ENCODE measurements at regions not wholly inside any gene's neighbourhood (a gene's known extent, or its start where the extent isn't known, plus 50 kb on each side); places are given as distances from the start of the nearest gene placed in this dataset.

DNA sequence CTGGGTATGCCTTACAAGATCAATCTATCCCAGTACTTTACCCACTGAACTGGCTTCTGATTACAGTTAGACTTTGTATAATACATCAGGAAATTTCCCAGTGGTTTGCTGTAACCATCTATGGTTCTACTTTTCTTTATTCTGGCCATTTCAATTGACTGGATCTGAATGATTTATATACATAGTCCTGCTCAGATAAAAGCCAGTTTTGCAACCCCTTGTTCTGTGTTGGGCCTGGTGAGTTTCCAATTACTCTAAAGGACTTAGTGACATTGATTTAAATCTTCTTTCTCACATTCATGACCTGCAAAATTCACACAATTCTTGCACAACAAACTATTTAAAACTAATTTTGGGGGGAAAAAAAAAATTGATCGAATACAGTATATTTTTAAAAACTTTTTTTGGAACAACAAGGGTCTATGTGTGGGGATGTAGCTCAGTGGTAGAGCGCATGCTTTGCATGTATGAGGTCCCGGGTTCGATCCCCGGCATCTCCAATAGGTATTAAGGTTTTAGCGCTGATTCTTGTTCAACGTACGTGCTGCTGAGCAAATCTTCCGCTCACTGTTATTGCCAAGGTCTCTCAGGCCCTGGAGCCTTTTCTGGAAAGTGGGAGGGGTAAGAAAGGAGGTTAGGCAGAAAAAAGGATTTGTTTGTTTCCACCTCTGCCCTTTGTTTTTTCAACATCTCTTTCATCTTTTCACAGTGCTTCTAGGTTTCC is 117.5 kb downstream of the GPX5 start:
- TF ChIP-seq, protein P1, sequence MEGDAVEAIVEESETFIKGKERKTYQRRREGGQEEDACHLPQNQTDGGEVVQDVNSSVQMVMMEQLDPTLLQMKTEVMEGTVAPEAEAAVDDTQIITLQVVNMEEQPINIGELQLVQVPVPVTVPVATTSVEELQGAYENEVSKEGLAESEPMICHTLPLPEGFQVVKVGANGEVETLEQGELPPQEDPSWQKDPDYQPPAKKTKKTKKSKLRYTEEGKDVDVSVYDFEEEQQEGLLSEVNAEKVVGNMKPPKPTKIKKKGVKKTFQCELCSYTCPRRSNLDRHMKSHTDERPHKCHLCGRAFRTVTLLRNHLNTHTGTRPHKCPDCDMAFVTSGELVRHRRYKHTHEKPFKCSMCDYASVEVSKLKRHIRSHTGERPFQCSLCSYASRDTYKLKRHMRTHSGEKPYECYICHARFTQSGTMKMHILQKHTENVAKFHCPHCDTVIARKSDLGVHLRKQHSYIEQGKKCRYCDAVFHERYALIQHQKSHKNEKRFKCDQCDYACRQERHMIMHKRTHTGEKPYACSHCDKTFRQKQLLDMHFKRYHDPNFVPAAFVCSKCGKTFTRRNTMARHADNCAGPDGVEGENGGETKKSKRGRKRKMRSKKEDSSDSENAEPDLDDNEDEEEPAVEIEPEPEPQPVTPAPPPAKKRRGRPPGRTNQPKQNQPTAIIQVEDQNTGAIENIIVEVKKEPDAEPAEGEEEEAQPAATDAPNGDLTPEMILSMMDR (IDR thresholded peaks at IDR 0.05), result no peak
- TF ChIP-seq, protein P2, sequence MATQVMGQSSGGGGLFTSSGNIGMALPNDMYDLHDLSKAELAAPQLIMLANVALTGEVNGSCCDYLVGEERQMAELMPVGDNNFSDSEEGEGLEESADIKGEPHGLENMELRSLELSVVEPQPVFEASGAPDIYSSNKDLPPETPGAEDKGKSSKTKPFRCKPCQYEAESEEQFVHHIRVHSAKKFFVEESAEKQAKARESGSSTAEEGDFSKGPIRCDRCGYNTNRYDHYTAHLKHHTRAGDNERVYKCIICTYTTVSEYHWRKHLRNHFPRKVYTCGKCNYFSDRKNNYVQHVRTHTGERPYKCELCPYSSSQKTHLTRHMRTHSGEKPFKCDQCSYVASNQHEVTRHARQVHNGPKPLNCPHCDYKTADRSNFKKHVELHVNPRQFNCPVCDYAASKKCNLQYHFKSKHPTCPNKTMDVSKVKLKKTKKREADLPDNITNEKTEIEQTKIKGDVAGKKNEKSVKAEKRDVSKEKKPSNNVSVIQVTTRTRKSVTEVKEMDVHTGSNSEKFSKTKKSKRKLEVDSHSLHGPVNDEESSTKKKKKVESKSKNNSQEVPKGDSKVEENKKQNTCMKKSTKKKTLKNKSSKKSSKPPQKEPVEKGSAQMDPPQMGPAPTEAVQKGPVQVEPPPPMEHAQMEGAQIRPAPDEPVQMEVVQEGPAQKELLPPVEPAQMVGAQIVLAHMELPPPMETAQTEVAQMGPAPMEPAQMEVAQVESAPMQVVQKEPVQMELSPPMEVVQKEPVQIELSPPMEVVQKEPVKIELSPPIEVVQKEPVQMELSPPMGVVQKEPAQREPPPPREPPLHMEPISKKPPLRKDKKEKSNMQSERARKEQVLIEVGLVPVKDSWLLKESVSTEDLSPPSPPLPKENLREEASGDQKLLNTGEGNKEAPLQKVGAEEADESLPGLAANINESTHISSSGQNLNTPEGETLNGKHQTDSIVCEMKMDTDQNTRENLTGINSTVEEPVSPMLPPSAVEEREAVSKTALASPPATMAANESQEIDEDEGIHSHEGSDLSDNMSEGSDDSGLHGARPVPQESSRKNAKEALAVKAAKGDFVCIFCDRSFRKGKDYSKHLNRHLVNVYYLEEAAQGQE (IDR thresholded peaks at IDR 0.05), result no peak
- TF ChIP-seq USF2 (IDR thresholded peaks at IDR 0.05) (no peak), RCOR1 (IDR thresholded peaks at IDR 0.05; ENCODE audit: low read depth, low read length) (no peak), EP300 (IDR thresholded peaks at IDR 0.05) (no peak), ESRRA (IDR thresholded peaks at IDR 0.05; ENCODE audit: borderline replicate concordance, low read length) (no peak), POLR2A (IDR thresholded peaks at IDR 0.05; ENCODE audit: low read length) (no peak), CBX2 (IDR thresholded peaks at IDR 0.05; ENCODE audit: borderline replicate concordance, low read depth) (no peak)
- TF ChIP-seq, protein P3, sequence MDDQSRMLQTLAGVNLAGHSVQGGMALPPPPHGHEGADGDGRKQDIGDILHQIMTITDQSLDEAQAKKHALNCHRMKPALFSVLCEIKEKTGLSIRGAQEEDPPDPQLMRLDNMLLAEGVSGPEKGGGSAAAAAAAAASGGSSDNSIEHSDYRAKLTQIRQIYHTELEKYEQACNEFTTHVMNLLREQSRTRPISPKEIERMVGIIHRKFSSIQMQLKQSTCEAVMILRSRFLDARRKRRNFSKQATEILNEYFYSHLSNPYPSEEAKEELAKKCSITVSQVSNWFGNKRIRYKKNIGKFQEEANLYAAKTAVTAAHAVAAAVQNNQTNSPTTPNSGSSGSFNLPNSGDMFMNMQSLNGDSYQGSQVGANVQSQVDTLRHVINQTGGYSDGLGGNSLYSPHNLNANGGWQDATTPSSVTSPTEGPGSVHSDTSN (IDR thresholded peaks at IDR 0.05), result no peak

Measured in A549 (cell line).